Neural cell (in vitro differentiated cells): ENCODE measurements at regions not wholly inside any gene's neighbourhood (a gene's known extent, or its start where the extent isn't known, plus 50 kb on each side); places are given as distances from the start of the nearest gene placed in this dataset.

Source experiments
- H2AFZ ChIP-seq: fragments of 200-600, 300-800 bp; sonication (generic), shearing (Covaris generic); 2 replicates; pipeline ENCODE4 v1.6.0; 2014; ENCODE audit warnings: low read depth, mild to moderate bottlenecking, antibody characterized with exemption, low read length, moderate library complexity
- H3F3A ChIP-seq: fragments of 200-600 bp; shearing (Covaris generic); 2 replicates; pipeline ENCODE4 v1.6.1; 2016; ENCODE audit warnings: mild to moderate bottlenecking, moderate library complexity, mixed read lengths, antibody characterized with exemption, low read length; ENCODE audit not compliant: insufficient read depth, poor library complexity, severe bottlenecking
- H3K27ac ChIP-seq: fragments of 200-600, 300-800 bp; sonication (generic), shearing (Covaris generic); 2 replicates; pipeline ENCODE4 v1.5.1; 2014; ENCODE audit warnings: mild to moderate bottlenecking, low read length, moderate library complexity
- H3K27me3 ChIP-seq: fragments of 300-800, 200-600 bp; sonication (generic), shearing (Covaris generic); 2 replicates; pipeline ENCODE4 v1.6.0; 2014; ENCODE audit warnings: mild to moderate bottlenecking, low read depth, low read length, moderate library complexity; ENCODE audit not compliant: insufficient read depth
- H3K36me3 ChIP-seq: fragments of 300-800, 200-600 bp; sonication (generic), shearing (Covaris generic); 2 replicates; pipeline ENCODE4 v1.5.1; 2014; ENCODE audit warnings: mild to moderate bottlenecking, antibody characterized with exemption, low read length, moderate library complexity; ENCODE audit not compliant: insufficient read depth
- H3K4me2 ChIP-seq: fragments of 300-800, 200-600 bp; sonication (generic), shearing (Covaris generic); 2 replicates; pipeline ENCODE4 v1.6.0; 2014; ENCODE audit warnings: mild to moderate bottlenecking, low read length
- H3K4me3 ChIP-seq: fragments of 300-800, 200-600 bp; sonication (generic), shearing (Covaris generic); 2 replicates; pipeline ENCODE4 v1.5.1; 2014; ENCODE audit warnings: mild to moderate bottlenecking, low read length, moderate library complexity
- H3K79me2 ChIP-seq: fragments of 200-600 bp; shearing (Covaris generic); replicated peaks from 2 replicates; pipeline ENCODE4 v1.6.0; 2014; ENCODE audit warnings: mild to moderate bottlenecking, low read length, moderate library complexity; ENCODE audit not compliant: insufficient read depth
- H3K9ac ChIP-seq: fragments of 300-800, 200-600 bp; sonication (generic), shearing (Covaris generic); 2 replicates; pipeline ENCODE4 v1.6.1; 2016; ENCODE audit warnings: mild to moderate bottlenecking, low read length, mixed read lengths
- H3K9me2 ChIP-seq: fragments of 200-600 bp; shearing (Covaris generic); 2 replicates; pipeline ENCODE4 v1.6.1; 2016; ENCODE audit warnings: mild to moderate bottlenecking, low read length, mixed read lengths; ENCODE audit not compliant: insufficient read depth
- H3K9me3 ChIP-seq: fragments of 200-600, 300-800 bp; sonication (generic), shearing (Covaris generic); 2 replicates; pipeline ENCODE4 v1.6.1; 2016; ENCODE audit warnings: mild to moderate bottlenecking, mixed run types, low read length, moderate library complexity, mixed read lengths
- H4K20me1 ChIP-seq: fragments of 200-600 bp; shearing (Covaris generic); 2 replicates; pipeline ENCODE4 v1.6.1; 2016; ENCODE audit warnings: mild to moderate bottlenecking, mixed run types; ENCODE audit not compliant: insufficient read depth
- EP300 ChIP-seq: fragments of 450-650 bp; conservative IDR thresholded peaks from 2 replicates; pipeline ENCODE4 v1.6.1; 2014; ENCODE audit warnings: antibody characterized with exemption, mild to moderate bottlenecking, moderate library complexity; ENCODE audit not compliant: poor library complexity, severe bottlenecking
- EZH2 ChIP-seq: fragments of 200-600, 300-800 bp; shearing (Covaris generic), sonication (generic); IDR thresholded peaks from 2 replicates; pipeline ENCODE4 v1.6.1; 2014; ENCODE audit warnings: antibody characterized with exemption, low read length, borderline replicate concordance, mild to moderate bottlenecking; ENCODE audit not compliant: insufficient read depth, poor library complexity, severe bottlenecking
- MXI1 ChIP-seq: fragments of 450-650 bp; conservative IDR thresholded peaks from 2 replicates; pipeline ENCODE4 v1.6.1; 2014; ENCODE audit warnings: antibody characterized with exemption, mild to moderate bottlenecking; ENCODE audit not compliant: poor library complexity, severe bottlenecking
- POLR2AphosphoS5 ChIP-seq: IDR thresholded peaks from 2 replicates; pipeline ENCODE4 v1.6.1; 2012
- RAD21 ChIP-seq: fragments of 450-650 bp; conservative IDR thresholded peaks from 2 replicates; pipeline ENCODE4 v1.6.1; 2014; ENCODE audit warnings: antibody characterized with exemption, mild to moderate bottlenecking, moderate library complexity
- SMC3 ChIP-seq: fragments of 450-650 bp; conservative IDR thresholded peaks from 2 replicates; pipeline ENCODE4 v1.6.1; 2014; ENCODE audit warnings: antibody characterized with exemption, mild to moderate bottlenecking, moderate library complexity; ENCODE audit not compliant: poor library complexity
- TAF1 ChIP-seq: IDR thresholded peaks from 2 replicates; pipeline ENCODE4 v1.6.1; 2012; ENCODE audit warnings: low read depth
- TF ChIP-seq, protein P1 (sequence below): fragments of 450-650 bp; IDR thresholded peaks from 2 replicates; pipeline ENCODE4 v1.5.1; 2014; ENCODE audit warnings: antibody characterized with exemption, mild to moderate bottlenecking, moderate library complexity; ENCODE audit not compliant: poor library complexity, severe bottlenecking
- TF ChIP-seq, protein P2 (sequence below): IDR thresholded peaks from 2 replicates; pipeline ENCODE4 v1.6.1; 2012; ENCODE audit warnings: borderline replicate concordance

DNA sequence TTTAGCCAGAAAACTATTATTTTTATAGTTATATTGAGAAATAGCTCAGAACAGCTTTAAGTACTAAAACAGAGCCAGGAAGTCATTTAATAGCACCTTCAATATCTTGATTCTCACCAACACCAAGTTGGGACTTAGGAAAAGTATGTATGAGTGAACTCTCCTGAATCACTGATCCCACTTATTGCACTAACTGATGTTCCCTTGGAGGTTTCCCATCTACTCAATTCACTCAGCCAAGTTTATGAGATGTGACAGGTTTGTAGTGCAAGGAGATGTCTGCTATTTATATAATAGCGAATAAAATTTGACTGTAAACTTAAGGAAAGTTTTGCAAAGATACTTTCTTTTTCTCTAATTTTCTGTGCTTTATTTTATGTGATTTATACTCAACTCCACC, 1147.6 kb upstream of the PCDH20 start:
- H3K27me3 ChIP-seq: no peaks in the 10 kb centered on the region
- H2AFZ ChIP-seq: no peak overlapping the region
- H3K79me2 ChIP-seq: no peaks in the 10 kb centered on the region
- no peak overlapping the region for H3K9ac ChIP-seq
- no peak overlapping the region for H3K27ac ChIP-seq
- H4K20me1 ChIP-seq: no peaks in the 10 kb centered on the region
- H3K36me3 ChIP-seq: no peaks in the 10 kb centered on the region
- no peak overlapping the region for H3K4me2 ChIP-seq
- H3K4me3 ChIP-seq: no peak overlapping the region
- no peaks in the 10 kb centered on the region for H3K9me3 ChIP-seq
- no peaks in the 10 kb centered on the region for H3K9me2 ChIP-seq
- TF ChIP-seq SMC3 (no peak), EP300 (no peak), RAD21 (no peak), TAF1 (no peak), MXI1 (no peak), POLR2AphosphoS5 (no peak), EZH2 (no peak)
- TF ChIP-seq, protein P1, sequence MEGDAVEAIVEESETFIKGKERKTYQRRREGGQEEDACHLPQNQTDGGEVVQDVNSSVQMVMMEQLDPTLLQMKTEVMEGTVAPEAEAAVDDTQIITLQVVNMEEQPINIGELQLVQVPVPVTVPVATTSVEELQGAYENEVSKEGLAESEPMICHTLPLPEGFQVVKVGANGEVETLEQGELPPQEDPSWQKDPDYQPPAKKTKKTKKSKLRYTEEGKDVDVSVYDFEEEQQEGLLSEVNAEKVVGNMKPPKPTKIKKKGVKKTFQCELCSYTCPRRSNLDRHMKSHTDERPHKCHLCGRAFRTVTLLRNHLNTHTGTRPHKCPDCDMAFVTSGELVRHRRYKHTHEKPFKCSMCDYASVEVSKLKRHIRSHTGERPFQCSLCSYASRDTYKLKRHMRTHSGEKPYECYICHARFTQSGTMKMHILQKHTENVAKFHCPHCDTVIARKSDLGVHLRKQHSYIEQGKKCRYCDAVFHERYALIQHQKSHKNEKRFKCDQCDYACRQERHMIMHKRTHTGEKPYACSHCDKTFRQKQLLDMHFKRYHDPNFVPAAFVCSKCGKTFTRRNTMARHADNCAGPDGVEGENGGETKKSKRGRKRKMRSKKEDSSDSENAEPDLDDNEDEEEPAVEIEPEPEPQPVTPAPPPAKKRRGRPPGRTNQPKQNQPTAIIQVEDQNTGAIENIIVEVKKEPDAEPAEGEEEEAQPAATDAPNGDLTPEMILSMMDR: no peak
- TF ChIP-seq, protein P2, sequence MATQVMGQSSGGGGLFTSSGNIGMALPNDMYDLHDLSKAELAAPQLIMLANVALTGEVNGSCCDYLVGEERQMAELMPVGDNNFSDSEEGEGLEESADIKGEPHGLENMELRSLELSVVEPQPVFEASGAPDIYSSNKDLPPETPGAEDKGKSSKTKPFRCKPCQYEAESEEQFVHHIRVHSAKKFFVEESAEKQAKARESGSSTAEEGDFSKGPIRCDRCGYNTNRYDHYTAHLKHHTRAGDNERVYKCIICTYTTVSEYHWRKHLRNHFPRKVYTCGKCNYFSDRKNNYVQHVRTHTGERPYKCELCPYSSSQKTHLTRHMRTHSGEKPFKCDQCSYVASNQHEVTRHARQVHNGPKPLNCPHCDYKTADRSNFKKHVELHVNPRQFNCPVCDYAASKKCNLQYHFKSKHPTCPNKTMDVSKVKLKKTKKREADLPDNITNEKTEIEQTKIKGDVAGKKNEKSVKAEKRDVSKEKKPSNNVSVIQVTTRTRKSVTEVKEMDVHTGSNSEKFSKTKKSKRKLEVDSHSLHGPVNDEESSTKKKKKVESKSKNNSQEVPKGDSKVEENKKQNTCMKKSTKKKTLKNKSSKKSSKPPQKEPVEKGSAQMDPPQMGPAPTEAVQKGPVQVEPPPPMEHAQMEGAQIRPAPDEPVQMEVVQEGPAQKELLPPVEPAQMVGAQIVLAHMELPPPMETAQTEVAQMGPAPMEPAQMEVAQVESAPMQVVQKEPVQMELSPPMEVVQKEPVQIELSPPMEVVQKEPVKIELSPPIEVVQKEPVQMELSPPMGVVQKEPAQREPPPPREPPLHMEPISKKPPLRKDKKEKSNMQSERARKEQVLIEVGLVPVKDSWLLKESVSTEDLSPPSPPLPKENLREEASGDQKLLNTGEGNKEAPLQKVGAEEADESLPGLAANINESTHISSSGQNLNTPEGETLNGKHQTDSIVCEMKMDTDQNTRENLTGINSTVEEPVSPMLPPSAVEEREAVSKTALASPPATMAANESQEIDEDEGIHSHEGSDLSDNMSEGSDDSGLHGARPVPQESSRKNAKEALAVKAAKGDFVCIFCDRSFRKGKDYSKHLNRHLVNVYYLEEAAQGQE: no peak
- H3F3A ChIP-seq: no peaks in the 10 kb centered on the region

DNA sequence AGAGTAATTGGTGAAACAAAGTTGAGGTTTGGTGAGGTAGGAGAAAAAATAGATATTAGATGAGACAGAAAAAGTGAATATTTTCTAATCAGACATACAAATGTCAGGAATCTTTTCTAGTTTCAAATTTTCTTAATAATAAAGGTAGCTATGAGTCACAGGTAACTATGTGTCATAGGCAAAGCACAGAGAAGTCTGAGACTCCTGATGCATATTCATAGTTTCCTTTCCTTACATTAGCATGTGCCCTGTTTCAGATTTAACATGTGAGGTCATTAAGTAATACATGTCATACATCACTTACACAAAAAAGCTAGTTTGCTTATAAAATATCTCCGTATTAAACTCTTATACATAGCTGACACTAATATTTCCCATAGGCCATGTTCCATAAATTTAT, 1141.3 kb upstream of the PCDH20 start:
- Histone ChIP-seq H3F3A (no peaks in the 10 kb centered on the region), H3K9ac (no peak overlapping the region), H3K4me3 (no peak overlapping the region), H3K9me2 (no peaks in the 10 kb centered on the region), H4K20me1 (no peaks in the 10 kb centered on the region), H2AFZ (no peak overlapping the region), H3K79me2 (no peaks in the 10 kb centered on the region), H3K4me2 (no peak overlapping the region), H3K27ac (no peak overlapping the region), H3K36me3 (no peaks in the 10 kb centered on the region), H3K9me3 (no peaks in the 10 kb centered on the region), H3K27me3 (no peaks in the 10 kb centered on the region)
- no peak for TF ChIP-seq EP300
- no peak for TF ChIP-seq POLR2AphosphoS5
- no peak for TF ChIP-seq MXI1
- TF ChIP-seq, protein P2: no peak
- TF ChIP-seq EZH2: no peak
- TF ChIP-seq RAD21: no peak
- no peak for TF ChIP-seq TAF1
- no peak for TF ChIP-seq SMC3
- TF ChIP-seq, protein P1: no peak
